T-helper 1 cell treated with Interleukin-12 subunit alpha and Interleukin-12 subunit beta and Interleukin-4 antibody, amounts not matched to agents 30 μg/mL and 1 μg/mL, for 36 hours (primary cell): ENCODE measurements at regions not wholly inside any gene's neighbourhood (a gene's known extent, or its start where the extent isn't known, plus 50 kb on each side); places are given as distances from the start of the nearest gene placed in this dataset.
"Not testable (repeated sequence)": the region's sequence is repeated elsewhere in the genome, so short reads cannot be mapped to it uniquely, and the experiment has no call there.

Source experiments
- H3K27ac Mint-ChIP-seq: one replicate; pipeline ENCODE4 v1.8.0; 2021; ENCODE audit warnings: mild to moderate bottlenecking, mixed read lengths
- H3K27me3 Mint-ChIP-seq: one replicate; pipeline ENCODE4 v1.8.0; 2021; ENCODE audit warnings: low read depth, mixed read lengths
- H3K36me3 Mint-ChIP-seq: one replicate; pipeline ENCODE4 v1.8.0; 2021; ENCODE audit warnings: low read depth, mixed read lengths
- H3K4me1 Mint-ChIP-seq: one replicate; pipeline ENCODE4 v1.8.0; 2021; ENCODE audit warnings: low read depth, mixed read lengths
- H3K4me3 Mint-ChIP-seq: one replicate; pipeline ENCODE4 v1.8.0; 2021; ENCODE audit warnings: mild to moderate bottlenecking, moderate library complexity, mixed read lengths
- H3K9me3 Mint-ChIP-seq: one replicate; pipeline ENCODE4 v1.8.0; 2021; ENCODE audit warnings: mixed read lengths

DNA sequence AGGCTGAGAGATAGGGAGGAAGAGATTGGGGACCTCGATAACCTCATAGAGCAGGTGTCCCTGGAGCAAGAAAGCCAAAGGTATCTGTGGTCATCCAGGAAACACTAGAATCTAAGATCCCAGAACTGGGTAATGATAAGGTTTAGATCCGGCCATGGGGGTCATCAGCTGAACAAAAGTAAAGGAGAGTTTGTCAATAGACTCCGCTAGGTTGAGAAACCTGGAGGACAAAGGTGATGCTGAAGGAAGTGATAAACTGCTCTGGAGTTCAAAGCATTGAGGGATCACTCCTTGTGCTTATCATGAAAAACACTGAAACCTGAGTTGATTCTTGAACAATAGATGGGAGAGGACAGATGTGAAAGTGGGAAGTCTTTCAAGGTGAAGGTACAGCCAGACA, 59.5 kb upstream of the SLC2A1 start:
- no peak overlapping the region for H3K4me3 Mint-ChIP-seq
- no peaks in the 10 kb centered on the region for H3K4me1 Mint-ChIP-seq
- no peaks in the 10 kb centered on the region for H3K36me3 Mint-ChIP-seq
- no peak overlapping the region for H3K27ac Mint-ChIP-seq
- peaks cover 23% of the 10 kb centered on the region for H3K27me3 Mint-ChIP-seq
- no peaks in the 10 kb centered on the region for H3K9me3 Mint-ChIP-seq

GRCh38 chr1:43015269-43015668, 56.6 kb upstream of the SLC2A1 start:
- H3K9me3 Mint-ChIP-seq, result no peaks in the 10 kb centered on the region
- H3K36me3 Mint-ChIP-seq, result no peaks in the 10 kb centered on the region
- no peak overlapping the region for H3K4me3 Mint-ChIP-seq
- H3K27me3 Mint-ChIP-seq, result peaks cover 35% of the 10 kb centered on the region
- no peaks in the 10 kb centered on the region for H3K4me1 Mint-ChIP-seq
- H3K27ac Mint-ChIP-seq, result no peak overlapping the region

DNA sequence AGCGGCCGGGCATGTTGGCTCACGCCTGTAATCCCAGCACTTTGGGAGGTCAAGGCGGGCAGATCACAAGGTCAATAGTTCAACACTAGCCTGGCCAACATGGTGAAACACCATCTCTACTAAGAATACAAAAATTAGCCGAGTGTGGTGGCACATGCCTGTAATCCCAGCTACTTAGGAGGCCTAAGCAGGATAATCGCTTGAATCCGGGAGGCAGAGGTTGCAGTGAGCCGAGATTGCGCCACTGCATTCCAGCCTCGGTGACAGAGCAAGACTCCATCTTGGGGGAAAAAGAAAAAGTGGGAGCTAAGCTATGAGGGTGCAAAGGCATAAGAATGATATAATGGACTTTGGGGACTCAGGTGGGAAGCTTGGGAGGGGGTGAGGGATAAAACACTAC, 55.9 kb upstream of the SLC2A1 start:
- not testable (repeated sequence) for H3K36me3 Mint-ChIP-seq, H3K9me3 Mint-ChIP-seq, H3K4me1 Mint-ChIP-seq, H3K27ac Mint-ChIP-seq, H3K4me3 Mint-ChIP-seq
- peaks cover 36% of the 10 kb centered on the region for H3K27me3 Mint-ChIP-seq

GRCh38 chr1:43011020-43011419, 52.4 kb upstream of the SLC2A1 start:
- Mint-ChIP-seq H3K4me1 (no peaks in the 10 kb centered on the region), H3K4me3 (no peak overlapping the region), H3K27ac (no peak overlapping the region), H3K27me3 (peaks cover 20% of the 10 kb centered on the region), H3K9me3 (no peaks in the 10 kb centered on the region), H3K36me3 (no peaks in the 10 kb centered on the region)

DNA sequence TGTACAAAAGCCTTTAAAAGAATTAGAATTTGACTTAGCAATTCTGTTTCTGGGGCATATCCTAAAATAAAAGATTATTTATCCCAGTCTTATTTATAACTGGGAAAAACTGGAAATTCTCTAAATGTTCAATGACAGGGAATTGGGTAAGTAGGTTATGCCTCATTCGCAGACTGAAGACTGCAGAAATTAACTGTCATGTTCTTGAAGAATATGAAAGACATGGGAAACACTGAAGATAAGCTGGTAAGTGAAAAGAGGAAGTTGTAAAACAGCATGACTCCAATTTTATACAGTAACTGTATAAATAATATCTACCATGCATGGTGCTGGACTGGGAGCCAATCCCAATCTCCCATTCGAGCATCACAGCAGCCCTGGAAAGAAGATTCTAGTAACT, 50.6 kb upstream of the SLC2A1 start:
- Mint-ChIP-seq H3K4me3 (no peak overlapping the region), H3K4me1 (no peaks in the 10 kb centered on the region), H3K9me3 (no peaks in the 10 kb centered on the region), H3K27me3 (peaks cover 20% of the 10 kb centered on the region), H3K27ac (no peak overlapping the region), H3K36me3 (no peaks in the 10 kb centered on the region)

DNA sequence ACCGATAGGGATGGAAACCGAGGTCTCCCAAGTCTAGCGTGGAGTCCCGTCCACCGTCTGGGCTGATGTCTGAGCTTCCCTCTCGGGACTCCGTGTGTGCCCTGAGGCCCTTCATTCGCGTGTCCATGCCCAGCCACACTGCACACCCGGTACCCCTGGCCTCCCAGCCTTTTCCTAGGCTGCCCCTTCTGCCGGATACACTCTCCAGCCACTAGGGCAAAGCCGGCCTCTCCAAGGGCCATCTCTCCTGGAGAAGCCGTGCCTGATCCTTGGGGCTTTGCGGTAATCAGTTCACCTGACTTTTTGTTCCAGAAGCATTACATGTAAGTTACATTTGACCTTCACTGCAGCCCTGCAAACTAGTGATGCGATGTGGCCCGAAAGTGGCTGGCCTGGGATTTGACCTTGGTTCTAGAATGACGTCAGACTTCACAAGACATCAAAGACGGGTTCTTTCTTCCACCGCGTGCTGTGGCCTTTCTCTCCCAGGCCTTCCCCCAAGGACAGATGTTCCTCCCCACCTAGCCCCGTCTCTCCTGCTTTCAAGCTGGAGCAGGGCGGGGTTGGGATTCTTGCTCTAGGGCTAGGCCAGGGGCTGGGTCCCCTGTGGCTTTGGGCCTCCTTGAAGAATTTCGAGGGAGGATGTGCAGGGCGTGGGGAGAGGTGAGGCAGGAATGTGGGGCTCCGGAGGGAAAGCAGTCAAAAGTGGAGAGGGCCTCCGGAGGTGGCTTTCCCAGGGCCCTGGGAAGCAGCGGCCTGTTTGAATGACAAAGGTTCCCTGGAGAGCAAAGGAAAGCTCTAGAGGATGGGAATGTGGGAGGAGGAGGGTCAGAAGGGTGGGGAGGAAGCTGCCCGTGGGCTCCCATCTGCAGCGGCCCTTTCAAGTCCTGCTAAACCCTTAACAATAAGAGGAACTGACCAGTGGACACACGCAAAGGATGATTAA, 49.7 kb upstream of the SLC2A1 start:
- Mint-ChIP-seq H3K4me3 (no peak overlapping the region), H3K36me3 (no peaks in the 10 kb centered on the region), H3K4me1 (no peaks in the 10 kb centered on the region), H3K27ac (no peak overlapping the region), H3K27me3 (peaks cover 16% of the 10 kb centered on the region), H3K9me3 (no peaks in the 10 kb centered on the region)
